ENCODE measurements at regions not wholly inside any gene's neighbourhood (a gene's known extent, or its start where the extent isn't known, plus 50 kb on each side); places are given as distances from the start of the nearest gene placed in this dataset.

DNA sequence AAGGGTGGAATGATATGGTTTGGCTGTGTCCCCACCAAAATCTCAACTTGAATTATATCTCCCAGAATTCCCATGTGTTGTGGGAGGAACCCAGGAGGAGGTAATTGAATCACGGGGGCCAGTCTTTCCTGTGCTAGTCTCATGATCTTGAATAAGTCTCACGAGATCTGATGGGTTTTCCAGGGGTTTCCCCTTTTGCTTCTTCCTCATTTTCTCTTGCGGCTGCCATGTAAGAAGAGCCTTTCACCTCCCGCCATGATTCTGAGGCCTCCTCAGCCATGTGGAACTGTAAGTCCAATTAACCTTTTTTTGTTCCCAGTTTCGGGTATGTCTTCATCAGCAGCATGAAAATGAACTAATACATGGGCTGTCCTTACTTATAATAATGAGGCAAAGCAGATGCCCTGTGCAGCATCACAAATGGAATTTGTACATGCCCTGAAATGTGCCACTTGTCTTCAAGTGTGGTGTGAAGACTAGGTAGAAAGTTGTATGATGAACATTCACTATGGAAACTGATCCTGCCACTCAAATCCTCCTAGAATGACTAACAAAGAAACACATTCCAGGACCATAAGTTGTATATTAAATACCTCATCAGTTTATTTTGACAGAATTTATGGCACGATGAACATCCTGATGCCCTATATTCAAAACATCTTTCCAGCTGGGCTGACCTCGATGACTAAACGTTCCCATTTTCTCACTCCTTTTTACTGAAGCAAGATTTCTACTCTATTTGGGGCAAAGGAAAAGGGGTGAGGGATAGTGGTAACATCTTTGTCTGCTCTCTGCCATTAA is 122.8 kb upstream of the CTTNBP2 start:
- Histone ChIP-seq H3K4me1 (no peaks in the 10 kb centered on the region), H3K27ac (no peak overlapping the region), H3K4me3 (no peak overlapping the region), H3K27me3 (no peaks in the 10 kb centered on the region), H3K36me3 (no peaks in the 10 kb centered on the region), H3K9me3 (no peaks in the 10 kb centered on the region)
- intact Hi-C loops (cut with DNase I), result no loop called here
- TF ChIP-seq, protein P1, sequence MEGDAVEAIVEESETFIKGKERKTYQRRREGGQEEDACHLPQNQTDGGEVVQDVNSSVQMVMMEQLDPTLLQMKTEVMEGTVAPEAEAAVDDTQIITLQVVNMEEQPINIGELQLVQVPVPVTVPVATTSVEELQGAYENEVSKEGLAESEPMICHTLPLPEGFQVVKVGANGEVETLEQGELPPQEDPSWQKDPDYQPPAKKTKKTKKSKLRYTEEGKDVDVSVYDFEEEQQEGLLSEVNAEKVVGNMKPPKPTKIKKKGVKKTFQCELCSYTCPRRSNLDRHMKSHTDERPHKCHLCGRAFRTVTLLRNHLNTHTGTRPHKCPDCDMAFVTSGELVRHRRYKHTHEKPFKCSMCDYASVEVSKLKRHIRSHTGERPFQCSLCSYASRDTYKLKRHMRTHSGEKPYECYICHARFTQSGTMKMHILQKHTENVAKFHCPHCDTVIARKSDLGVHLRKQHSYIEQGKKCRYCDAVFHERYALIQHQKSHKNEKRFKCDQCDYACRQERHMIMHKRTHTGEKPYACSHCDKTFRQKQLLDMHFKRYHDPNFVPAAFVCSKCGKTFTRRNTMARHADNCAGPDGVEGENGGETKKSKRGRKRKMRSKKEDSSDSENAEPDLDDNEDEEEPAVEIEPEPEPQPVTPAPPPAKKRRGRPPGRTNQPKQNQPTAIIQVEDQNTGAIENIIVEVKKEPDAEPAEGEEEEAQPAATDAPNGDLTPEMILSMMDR (IDR thresholded peaks at IDR 0.05), result no peak
- DNase-seq (no peak), ATAC-seq (no peak)

DNA sequence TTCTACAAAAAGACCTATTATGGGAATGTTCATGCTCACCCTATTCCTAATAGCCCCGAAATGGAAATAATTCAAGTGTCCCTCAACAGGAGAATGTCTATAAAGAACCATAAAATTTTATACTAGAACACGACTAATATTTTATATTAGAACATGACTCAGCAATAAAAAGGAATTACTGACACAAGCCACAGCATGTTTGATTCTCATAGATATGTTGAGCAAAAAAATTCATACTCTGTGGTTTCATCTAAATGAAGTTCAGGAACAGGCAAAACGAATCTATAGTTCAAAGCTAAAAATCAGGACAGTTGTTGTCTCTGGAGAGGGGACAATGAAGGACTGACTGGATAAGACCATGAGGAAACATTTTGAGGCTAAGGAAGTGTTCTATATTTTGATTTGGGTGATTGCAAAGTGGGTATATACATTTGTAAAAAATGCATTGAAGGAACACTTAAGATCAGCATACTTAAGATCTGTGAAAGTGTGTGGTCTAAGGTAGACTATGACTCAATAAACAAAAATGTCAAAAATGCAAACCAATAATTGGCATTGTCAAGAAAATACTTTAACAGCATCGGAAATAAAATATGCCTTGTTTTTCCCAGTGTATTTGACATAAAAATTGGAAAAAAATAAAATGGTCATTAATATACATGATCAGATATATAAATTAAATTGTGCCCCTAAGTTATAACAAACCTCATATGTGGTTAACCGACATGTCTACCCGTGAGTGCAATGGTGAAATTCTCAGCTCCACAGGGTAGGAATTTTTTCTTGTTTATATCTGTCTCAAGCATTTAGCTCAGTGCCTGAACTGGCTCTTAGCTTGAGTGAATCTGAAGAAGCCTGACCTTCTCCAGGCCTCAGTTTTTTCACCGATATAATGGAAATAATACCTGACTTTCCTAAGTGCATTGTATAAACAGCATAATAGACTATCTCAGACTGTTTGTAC is 124.9 kb upstream of the CTTNBP2 start:
- no peaks in the 10 kb centered on the region for H3K27me3 ChIP-seq
- TF ChIP-seq, protein P1 (IDR thresholded peaks at IDR 0.05), result no peak
- no peak overlapping the region for H3K27ac ChIP-seq
- H3K36me3 ChIP-seq, result no peaks in the 10 kb centered on the region
- ATAC-seq (no peak), DNase-seq (no peak)
- no peak overlapping the region for H3K4me3 ChIP-seq
- no peaks in the 10 kb centered on the region for H3K9me3 ChIP-seq
- intact Hi-C loops (cut with DNase I), result no loop called here
- no peaks in the 10 kb centered on the region for H3K4me1 ChIP-seq

DNA sequence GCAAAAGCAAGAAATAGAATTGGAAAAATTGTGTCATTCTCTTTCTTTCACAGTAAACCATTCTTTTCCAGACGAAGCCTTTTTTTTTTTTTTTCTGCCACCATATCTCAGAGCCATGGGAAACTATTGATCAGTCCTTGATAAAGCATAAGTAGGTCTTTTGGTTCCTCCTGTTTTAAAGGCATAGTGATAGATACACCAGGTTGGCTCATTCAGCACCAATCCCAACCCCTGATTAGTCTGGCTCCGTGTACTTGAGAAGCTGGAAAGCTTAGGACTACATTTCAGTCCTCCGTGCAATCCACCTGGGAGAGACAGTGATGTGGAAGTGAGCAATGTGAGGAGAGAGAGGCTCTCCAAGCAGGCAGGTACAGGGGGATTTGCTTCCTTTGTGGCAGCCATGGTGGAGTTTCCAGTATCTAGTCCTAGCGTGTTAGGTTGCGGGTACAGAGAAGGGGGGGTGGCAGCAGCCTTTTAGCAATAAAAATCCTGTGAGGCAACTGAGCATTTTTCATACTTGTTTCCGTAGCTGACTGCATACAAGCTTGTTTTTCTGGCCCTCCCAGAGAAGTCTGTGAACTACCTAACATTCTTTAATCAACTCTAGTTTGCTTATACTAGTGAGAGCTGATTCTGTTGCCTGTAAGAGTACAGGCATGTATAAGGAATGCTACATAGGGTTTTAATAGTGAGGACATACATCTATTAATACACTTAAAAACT is 127.4 kb upstream of the CTTNBP2 start:
- DNase-seq, result no peak
- ATAC-seq, result no peak
- H3K9me3 ChIP-seq, result no peaks in the 10 kb centered on the region
- H3K4me1 ChIP-seq, result no peaks in the 10 kb centered on the region
- H3K27ac ChIP-seq, result no peak overlapping the region
- TF ChIP-seq, protein P1 (IDR thresholded peaks at IDR 0.05), result no peak
- H3K36me3 ChIP-seq, result no peaks in the 10 kb centered on the region
- H3K4me3 ChIP-seq, result no peak overlapping the region
- H3K27me3 ChIP-seq, result no peaks in the 10 kb centered on the region
- intact Hi-C loops (cut with DNase I), result no loop called here

DNA sequence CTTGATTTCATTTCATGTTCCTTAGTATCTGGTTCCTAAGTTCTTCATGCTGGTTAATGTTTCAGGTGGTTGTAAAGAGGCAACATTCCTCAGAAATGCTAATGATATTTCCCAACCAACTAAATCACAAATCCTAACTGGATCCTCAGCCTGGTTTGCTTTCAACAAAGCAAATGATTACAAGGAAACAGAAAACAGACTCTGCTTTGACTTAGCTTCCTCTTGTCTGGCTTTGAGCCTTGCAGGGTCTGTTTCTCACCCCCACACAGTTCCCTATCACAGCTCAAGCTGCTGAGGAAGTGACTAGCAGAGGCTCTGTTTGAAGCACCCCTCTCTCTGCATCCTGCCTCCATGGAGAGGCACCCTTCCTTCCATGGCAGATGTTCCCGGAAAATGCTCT is 130.2 kb upstream of the CTTNBP2 start:
- intact Hi-C loops (cut with DNase I), result no loop called here
- TF ChIP-seq, protein P1 (IDR thresholded peaks at IDR 0.05), result no peak
- ATAC-seq, result no peak

More for the DNA sequence above, 130.2 kb upstream of the CTTNBP2 start:
- H3K4me1 ChIP-seq, result no peaks in the 10 kb centered on the region
- no peak for DNase-seq
- H3K27ac ChIP-seq, result no peak overlapping the region
- no peak overlapping the region for H3K4me3 ChIP-seq
- H3K36me3 ChIP-seq, result no peaks in the 10 kb centered on the region
- H3K27me3 ChIP-seq, result no peaks in the 10 kb centered on the region
- no peaks in the 10 kb centered on the region for H3K9me3 ChIP-seq
